Natural killer cell (primary cell): ENCODE measurements at regions not wholly inside any gene's neighbourhood (a gene's known extent, or its start where the extent isn't known, plus 50 kb on each side); places are given as distances from the start of the nearest gene placed in this dataset.
"Not testable (repeated sequence)": the region's sequence is repeated elsewhere in the genome, so short reads cannot be mapped to it uniquely, and the experiment has no call there.

Experiments
- ATAC-seq, 3 donors: fragments of 150-1000 bp in 2 of 3; fragments of 200-7000 bp in 1 of 3; cut with Tn5 transposase; 1 replicate in 1 of 3; 2 replicates in 2 of 3; pipeline ENCODE4 v1.10.0; 2021; ENCODE audit warnings: mild to moderate bottlenecking in 2 of 3, moderate library complexity in 2 of 3
- DNase-seq, 2 donors: peaks; one replicate each; pipeline versions ENCODE4 v3.0.0 to v3.0.0-alpha.2; 2013 to 2021; ENCODE audit warnings: mixed read lengths in 1 of 2
- H3K27ac ChIP-seq: one replicate; pipeline ENCODE4 v1.5.1; 2013; ENCODE audit warnings: mild to moderate bottlenecking, low read length
- H3K27me3 ChIP-seq: one replicate; pipeline ENCODE4 v1.6.1; 2013; ENCODE audit warnings: low read length; ENCODE audit not compliant: control insufficient read depth, insufficient read depth
- H3K36me3 ChIP-seq: one replicate; pipeline ENCODE4 v1.6.1; 2013; ENCODE audit warnings: low read length; ENCODE audit not compliant: control insufficient read depth, insufficient read depth
- H3K4me1 ChIP-seq: one replicate; pipeline ENCODE4 v1.6.1; 2013; ENCODE audit warnings: low read length; ENCODE audit not compliant: control insufficient read depth, insufficient read depth
- H3K4me3 ChIP-seq: one replicate; pipeline ENCODE4 v1.5.1; 2013; ENCODE audit warnings: low read length
- H3K9me3 ChIP-seq: one replicate; pipeline ENCODE4 v1.6.1; 2013; ENCODE audit warnings: low read length; ENCODE audit not compliant: control insufficient read depth, insufficient read depth
- H3K27ac Mint-ChIP-seq, 2 donors: one replicate each; pipeline ENCODE4 v1.8.0; 2022; ENCODE audit warnings: mild to moderate bottlenecking in 2 of 2, mixed read lengths in 2 of 2, moderate library complexity in 1 of 2
- H3K27me3 Mint-ChIP-seq, 2 donors: one replicate each; pipeline ENCODE4 v1.8.0; 2022; ENCODE audit warnings: low read depth in 2 of 2, mixed read lengths in 2 of 2
- H3K36me3 Mint-ChIP-seq: one replicate; pipeline ENCODE4 v1.8.0; 2022; ENCODE audit warnings: mixed read lengths
- H3K4me1 Mint-ChIP-seq, 2 donors: one replicate each; pipeline ENCODE4 v1.8.0; 2022; ENCODE audit warnings: mixed read lengths in 2 of 2
- H3K4me3 Mint-ChIP-seq: one replicate; pipeline ENCODE4 v1.8.0; 2022; ENCODE audit warnings: mild to moderate bottlenecking, moderate library complexity, mixed read lengths
- H3K9me3 Mint-ChIP-seq, 2 donors: one replicate each; pipeline ENCODE4 v1.8.0; 2022; ENCODE audit warnings: mixed read lengths in 2 of 2
- WGBS: methylation state at CpG from one replicate; pipeline ENCODE4 v1.1.7; 2013; ENCODE audit warnings: missing lambda C conversion rate; ENCODE audit not compliant: insufficient coverage; 5-methylcytosine and 5-hydroxymethylcytosine counted together
- intact Hi-C: fragments of 100-400 bp; cut with micrococcal nuclease; formaldehyde crosslinking; loops from one replicate; pipeline ENCODE4 v1.14.2; 2022
- TF ChIP-seq, protein P1 (sequence below): fragments of 200-600 bp; IDR thresholded peaks from one replicate; pipeline ENCODE4 v1.8.0; 2022; ENCODE audit warnings: antibody characterized with exemption

DNA sequence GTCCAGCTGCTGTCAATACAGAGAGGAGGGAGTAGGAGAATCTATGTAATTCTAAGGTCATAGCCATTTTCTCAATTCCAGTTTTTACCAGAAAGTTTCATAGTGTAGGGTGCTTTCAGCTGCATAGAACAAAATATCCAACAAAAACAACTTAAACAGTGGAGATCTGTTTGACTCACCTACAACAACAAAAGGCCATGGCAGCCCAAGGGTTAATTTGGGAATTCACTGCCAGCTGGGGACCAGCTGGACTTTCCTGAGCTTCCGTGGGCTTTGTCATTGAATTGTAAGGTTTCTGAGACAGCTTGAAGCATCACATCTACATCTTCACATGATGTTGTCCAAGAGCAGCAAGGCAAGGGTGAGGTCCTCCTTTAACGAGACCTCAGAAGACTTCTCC, 512.7 kb downstream of the IRS1 start:
- no peak for DNase-seq
- Histone ChIP-seq H3K27ac (no peak overlapping the region), H3K4me3 (no peak overlapping the region), H3K9me3 (peaks cover 2% of the 10 kb centered on the region), H3K27me3 (no peaks in the 10 kb centered on the region), H3K4me1 (no peaks in the 10 kb centered on the region), H3K36me3 (no peaks in the 10 kb centered on the region)
- ATAC-seq = no peak
- intact Hi-C loops = no loop called here
- no peaks in the 10 kb centered on the region for H3K27me3 Mint-ChIP-seq
- TF ChIP-seq, protein P1, sequence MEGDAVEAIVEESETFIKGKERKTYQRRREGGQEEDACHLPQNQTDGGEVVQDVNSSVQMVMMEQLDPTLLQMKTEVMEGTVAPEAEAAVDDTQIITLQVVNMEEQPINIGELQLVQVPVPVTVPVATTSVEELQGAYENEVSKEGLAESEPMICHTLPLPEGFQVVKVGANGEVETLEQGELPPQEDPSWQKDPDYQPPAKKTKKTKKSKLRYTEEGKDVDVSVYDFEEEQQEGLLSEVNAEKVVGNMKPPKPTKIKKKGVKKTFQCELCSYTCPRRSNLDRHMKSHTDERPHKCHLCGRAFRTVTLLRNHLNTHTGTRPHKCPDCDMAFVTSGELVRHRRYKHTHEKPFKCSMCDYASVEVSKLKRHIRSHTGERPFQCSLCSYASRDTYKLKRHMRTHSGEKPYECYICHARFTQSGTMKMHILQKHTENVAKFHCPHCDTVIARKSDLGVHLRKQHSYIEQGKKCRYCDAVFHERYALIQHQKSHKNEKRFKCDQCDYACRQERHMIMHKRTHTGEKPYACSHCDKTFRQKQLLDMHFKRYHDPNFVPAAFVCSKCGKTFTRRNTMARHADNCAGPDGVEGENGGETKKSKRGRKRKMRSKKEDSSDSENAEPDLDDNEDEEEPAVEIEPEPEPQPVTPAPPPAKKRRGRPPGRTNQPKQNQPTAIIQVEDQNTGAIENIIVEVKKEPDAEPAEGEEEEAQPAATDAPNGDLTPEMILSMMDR = no peak
- no peaks in the 10 kb centered on the region for H3K4me1 Mint-ChIP-seq
- H3K36me3 Mint-ChIP-seq = no peaks in the 10 kb centered on the region
- no peak overlapping the region for H3K27ac Mint-ChIP-seq
- no peak overlapping the region for H3K4me3 Mint-ChIP-seq
- 80% methylated on average over 2 of the region's 2 CpGs for WGBS
- H3K9me3 Mint-ChIP-seq = peaks cover 15% of the 10 kb centered on the region in 2 donors

DNA sequence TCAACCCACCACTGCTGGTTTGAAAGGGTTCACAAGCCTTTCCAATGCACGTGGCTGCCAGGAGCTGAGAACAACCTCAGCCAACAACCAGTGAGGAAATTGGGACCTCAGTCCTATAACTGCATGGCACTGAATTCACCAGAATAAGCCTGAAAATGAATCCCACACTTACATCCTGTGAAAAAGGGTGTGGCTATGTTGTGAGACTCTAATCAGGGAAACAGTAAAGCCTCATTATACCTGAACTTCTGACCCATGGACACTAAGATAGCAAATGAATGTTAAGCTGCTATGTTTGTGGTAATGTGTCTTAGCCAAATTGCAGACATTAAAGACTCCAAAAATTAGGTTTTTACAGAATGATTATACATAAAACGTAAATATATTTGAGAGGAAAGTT, 515.8 kb downstream of the IRS1 start:
- no peak overlapping the region for H3K4me3 Mint-ChIP-seq
- H3K4me1 Mint-ChIP-seq = no peaks in the 10 kb centered on the region
- TF ChIP-seq, protein P1 = no peak
- Histone ChIP-seq H3K27me3 (no peaks in the 10 kb centered on the region), H3K4me1 (no peaks in the 10 kb centered on the region), H3K36me3 (no peaks in the 10 kb centered on the region), H3K4me3 (no peak overlapping the region), H3K27ac (no peak overlapping the region), H3K9me3 (no peaks in the 10 kb centered on the region)
- no peak overlapping the region for H3K27ac Mint-ChIP-seq
- no peaks in the 10 kb centered on the region for H3K36me3 Mint-ChIP-seq
- WGBS = 67% methylated on average over 1 of the region's 2 CpGs
- intact Hi-C loops = no loop called here
- no peaks in the 10 kb centered on the region for H3K27me3 Mint-ChIP-seq
- no peak for ATAC-seq
- H3K9me3 Mint-ChIP-seq = peaks cover 7 to 10% of the 10 kb centered on the region in 2 donors
- DNase-seq = no peak

DNA sequence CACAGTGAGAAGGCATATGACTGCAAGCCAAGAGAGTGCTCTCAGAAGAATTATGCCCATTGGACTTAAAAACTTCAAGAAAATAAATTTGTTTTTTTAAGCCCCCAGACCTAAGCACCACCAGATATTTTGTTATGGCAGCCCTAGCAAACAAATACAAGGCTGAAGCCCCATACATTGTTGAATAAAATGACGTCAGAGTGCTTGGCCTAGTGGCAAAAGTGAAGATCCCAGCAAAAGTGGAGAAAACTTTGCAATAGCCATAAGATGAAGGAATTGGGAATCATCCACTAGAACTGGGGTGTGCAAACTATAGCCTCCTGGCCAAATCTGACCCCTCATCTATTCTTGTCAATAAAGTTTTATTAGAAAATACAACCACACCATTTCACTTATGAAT, 517.5 kb downstream of the IRS1 start:
- DNase-seq (no peak), ATAC-seq (no peak)
- TF ChIP-seq, protein P1 = no peak
- Mint-ChIP-seq H3K9me3 (peaks cover 4 to 7% of the 10 kb centered on the region in 2 donors), H3K4me3 (no peak overlapping the region), H3K27ac (no peak overlapping the region), H3K4me1 (no peaks in the 10 kb centered on the region), H3K36me3 (no peaks in the 10 kb centered on the region), H3K27me3 (no peaks in the 10 kb centered on the region)
- Histone ChIP-seq H3K9me3 (no peaks in the 10 kb centered on the region), H3K4me1 (no peaks in the 10 kb centered on the region), H3K36me3 (no peaks in the 10 kb centered on the region), H3K4me3 (no peak overlapping the region), H3K27ac (no peak overlapping the region), H3K27me3 (no peaks in the 10 kb centered on the region)
- WGBS = 93% methylated on average over 1 of the region's 1 CpG
- intact Hi-C loops = no loop called here

DNA sequence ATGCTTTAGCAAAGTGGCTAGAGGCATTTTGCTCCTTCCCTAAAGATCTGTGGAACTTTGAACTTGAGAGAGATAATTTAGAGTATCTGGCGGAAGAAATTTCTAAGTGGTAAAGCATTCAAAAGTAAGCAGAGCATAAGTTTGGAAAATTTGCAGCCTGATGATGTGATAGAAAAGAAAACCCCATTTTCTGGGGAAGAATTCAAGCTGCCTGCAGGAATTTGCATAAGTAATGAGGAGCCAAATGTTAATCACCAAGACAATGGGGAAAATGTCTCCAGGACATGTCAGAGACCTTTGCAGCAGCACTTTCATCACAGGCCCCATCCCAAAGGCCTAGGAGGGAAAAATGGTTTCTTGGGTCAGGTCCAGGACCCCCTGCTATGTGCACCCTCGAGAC, 519.5 kb downstream of the IRS1 start:
- DNase-seq, H3K9me3 ChIP-seq, H3K27ac Mint-ChIP-seq, H3K27ac ChIP-seq, ATAC-seq, H3K4me3 ChIP-seq, H3K27me3 Mint-ChIP-seq, intact Hi-C loops, H3K27me3 ChIP-seq, H3K36me3 Mint-ChIP-seq, H3K4me3 Mint-ChIP-seq, H3K9me3 Mint-ChIP-seq, H3K4me1 ChIP-seq, H3K4me1 Mint-ChIP-seq, H3K36me3 ChIP-seq: not testable (repeated sequence)
- 73% methylated on average over 2 of the region's 2 CpGs for WGBS
